ENCODE measurements at regions not wholly inside any gene's neighbourhood (a gene's known extent, or its start where the extent isn't known, plus 50 kb on each side); places are given as distances from the start of the nearest gene placed in this dataset.

DNA sequence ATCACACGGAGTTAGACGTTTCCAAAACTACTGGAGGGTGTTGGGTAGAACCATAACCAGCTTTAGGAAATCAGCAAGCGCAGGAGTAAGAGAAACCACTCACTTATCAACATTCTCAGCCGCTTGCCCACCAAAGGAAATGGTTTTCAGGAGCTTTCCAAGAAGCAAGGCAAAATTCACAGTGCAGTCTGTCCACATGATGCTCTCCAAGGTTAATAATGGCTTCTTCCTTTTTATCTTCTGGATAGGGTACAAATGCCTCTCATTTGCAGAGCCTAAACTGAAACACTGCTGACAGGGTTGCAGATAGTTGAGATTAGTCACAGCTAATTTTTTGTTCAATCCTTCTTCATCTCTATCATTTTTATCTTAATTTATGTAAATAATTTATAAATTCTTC lies 705.4 kb downstream of the RAB28 start:
- TF ChIP-seq, protein P1, sequence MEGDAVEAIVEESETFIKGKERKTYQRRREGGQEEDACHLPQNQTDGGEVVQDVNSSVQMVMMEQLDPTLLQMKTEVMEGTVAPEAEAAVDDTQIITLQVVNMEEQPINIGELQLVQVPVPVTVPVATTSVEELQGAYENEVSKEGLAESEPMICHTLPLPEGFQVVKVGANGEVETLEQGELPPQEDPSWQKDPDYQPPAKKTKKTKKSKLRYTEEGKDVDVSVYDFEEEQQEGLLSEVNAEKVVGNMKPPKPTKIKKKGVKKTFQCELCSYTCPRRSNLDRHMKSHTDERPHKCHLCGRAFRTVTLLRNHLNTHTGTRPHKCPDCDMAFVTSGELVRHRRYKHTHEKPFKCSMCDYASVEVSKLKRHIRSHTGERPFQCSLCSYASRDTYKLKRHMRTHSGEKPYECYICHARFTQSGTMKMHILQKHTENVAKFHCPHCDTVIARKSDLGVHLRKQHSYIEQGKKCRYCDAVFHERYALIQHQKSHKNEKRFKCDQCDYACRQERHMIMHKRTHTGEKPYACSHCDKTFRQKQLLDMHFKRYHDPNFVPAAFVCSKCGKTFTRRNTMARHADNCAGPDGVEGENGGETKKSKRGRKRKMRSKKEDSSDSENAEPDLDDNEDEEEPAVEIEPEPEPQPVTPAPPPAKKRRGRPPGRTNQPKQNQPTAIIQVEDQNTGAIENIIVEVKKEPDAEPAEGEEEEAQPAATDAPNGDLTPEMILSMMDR (conservative IDR thresholded peaks at IDR 0.05; ENCODE audit: low read depth, low read length) = no peak
- no peak for TF ChIP-seq POLR2A (IDR thresholded peaks at IDR 0.05; ENCODE audit: low read depth, low read length)
- no peak for TF ChIP-seq RFX5 (IDR thresholded peaks at IDR 0.05; ENCODE audit: low read depth, low read length)
- no peak for TF ChIP-seq RAD21 (IDR thresholded peaks at IDR 0.05; ENCODE audit: low read length)
- no peak for TF ChIP-seq MXI1 (IDR thresholded peaks at IDR 0.05; ENCODE audit: borderline replicate concordance, low read depth, low read length)
- no peak for TF ChIP-seq RCOR1 (IDR thresholded peaks at IDR 0.05; ENCODE audit: insufficient replicate concordance, low read length)
